Lower leg skin (tissue), 3 donors: ENCODE measurements at regions not wholly inside any gene's neighbourhood (a gene's known extent, or its start where the extent isn't known, plus 50 kb on each side); places are given as distances from the start of the nearest gene placed in this dataset.
"Not testable (repeated sequence)": the region's sequence is repeated elsewhere in the genome, so short reads cannot be mapped to it uniquely, and the experiment has no call there.

Source experiments
- POLR2A ChIP-seq, 2 donors: fragments of 450-650 bp; IDR thresholded peaks; one replicate each; pipeline ENCODE4 v1.6.1; 2016 to 2017; ENCODE audit warnings: antibody characterized with exemption in 2 of 2, mild to moderate bottlenecking in 1 of 2, moderate library complexity in 1 of 2
- TF ChIP-seq, protein P1 (sequence below), 3 donors: fragments of 450-650 bp; IDR thresholded peaks; one replicate each; pipeline ENCODE4 v1.5.1; 2016; ENCODE audit warnings: antibody characterized with exemption in 3 of 3, mild to moderate bottlenecking in 3 of 3, moderate library complexity in 2 of 3

DNA sequence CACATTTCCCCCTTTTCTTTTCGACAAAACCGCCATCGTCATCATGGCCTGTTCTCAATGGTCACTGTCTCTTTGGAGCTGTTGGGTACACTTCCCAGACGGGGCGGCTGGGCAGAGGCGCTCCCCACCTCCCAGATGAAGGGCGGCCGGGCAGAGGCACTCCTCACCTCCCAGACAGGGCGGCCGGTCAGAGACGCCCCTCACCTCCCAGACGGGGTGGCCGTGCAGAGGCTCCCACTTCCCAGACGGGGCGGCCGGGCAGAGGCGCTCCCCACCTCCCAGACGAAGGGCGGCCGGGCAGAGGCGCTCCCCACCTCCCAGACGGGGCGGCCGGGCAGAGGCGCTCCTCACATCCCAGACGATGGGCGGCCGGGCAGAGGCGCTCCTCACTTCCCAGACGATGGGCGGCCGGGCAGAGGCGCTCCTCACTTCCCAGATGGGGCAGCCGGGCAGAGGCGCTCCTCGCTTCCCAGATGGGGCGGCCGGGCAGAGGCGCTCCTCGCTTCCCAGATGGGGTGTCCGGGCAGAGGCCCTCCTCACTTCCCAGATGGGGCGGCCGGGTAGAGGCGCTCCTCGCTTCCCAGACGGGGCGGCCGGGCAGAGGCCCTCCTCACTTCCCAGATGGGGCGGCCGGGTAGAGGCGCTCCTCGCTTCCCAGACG is 82.6 kb upstream of the TFPI start:
- TF ChIP-seq, protein P1, sequence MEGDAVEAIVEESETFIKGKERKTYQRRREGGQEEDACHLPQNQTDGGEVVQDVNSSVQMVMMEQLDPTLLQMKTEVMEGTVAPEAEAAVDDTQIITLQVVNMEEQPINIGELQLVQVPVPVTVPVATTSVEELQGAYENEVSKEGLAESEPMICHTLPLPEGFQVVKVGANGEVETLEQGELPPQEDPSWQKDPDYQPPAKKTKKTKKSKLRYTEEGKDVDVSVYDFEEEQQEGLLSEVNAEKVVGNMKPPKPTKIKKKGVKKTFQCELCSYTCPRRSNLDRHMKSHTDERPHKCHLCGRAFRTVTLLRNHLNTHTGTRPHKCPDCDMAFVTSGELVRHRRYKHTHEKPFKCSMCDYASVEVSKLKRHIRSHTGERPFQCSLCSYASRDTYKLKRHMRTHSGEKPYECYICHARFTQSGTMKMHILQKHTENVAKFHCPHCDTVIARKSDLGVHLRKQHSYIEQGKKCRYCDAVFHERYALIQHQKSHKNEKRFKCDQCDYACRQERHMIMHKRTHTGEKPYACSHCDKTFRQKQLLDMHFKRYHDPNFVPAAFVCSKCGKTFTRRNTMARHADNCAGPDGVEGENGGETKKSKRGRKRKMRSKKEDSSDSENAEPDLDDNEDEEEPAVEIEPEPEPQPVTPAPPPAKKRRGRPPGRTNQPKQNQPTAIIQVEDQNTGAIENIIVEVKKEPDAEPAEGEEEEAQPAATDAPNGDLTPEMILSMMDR (IDR thresholded peaks at IDR 0.05), result not testable (repeated sequence)
- not testable (repeated sequence) for TF ChIP-seq POLR2A (IDR thresholded peaks at IDR 0.05)
